GM12878 (cell line): ENCODE measurements at regions not wholly inside any gene's neighbourhood (a gene's known extent, or its start where the extent isn't known, plus 50 kb on each side); places are given as distances from the start of the nearest gene placed in this dataset.

Experiments used
- BHLHE40 ChIP-seq, 2 experiments: fragments of 450-650 bp in 1 of 2; IDR thresholded peaks; 2 replicates each; pipeline ENCODE4 v1.6.1; 2011 to 2017; ENCODE audit warnings: low read depth in 2 of 2, borderline replicate concordance in 1 of 2, improper control_type of control experiment in 1 of 2, low read length in 1 of 2, mild to moderate bottlenecking in 1 of 2
- POU2F2 ChIP-seq: IDR thresholded peaks from 3 replicates; pipeline ENCODE4 v1.6.1; 2011; ENCODE audit warnings: low read depth, mild to moderate bottlenecking, low read length, borderline replicate concordance
- SIN3A ChIP-seq: IDR thresholded peaks from 2 replicates; pipeline ENCODE4 v1.6.1; 2012; ENCODE audit warnings: low read depth, low read length, improper control_type of control experiment
- TCF12 ChIP-seq: IDR thresholded peaks from 2 replicates; pipeline ENCODE4 v1.6.1; 2011; ENCODE audit warnings: low read depth, mild to moderate bottlenecking, low read length
- TF ChIP-seq, protein P1 (sequence below): fragments of 450-650 bp; formaldehyde crosslinking; IDR thresholded peaks from 2 replicates; pipeline ENCODE4 v1.5.0; 2022; ENCODE audit warnings: mild to moderate bottlenecking, missing genetic modification characterization
- TF ChIP-seq, protein P2 (sequence below): fragments of 450-650 bp; formaldehyde crosslinking; IDR thresholded peaks from 2 replicates; pipeline ENCODE4 v1.4.0; 2022; ENCODE audit warnings: mild to moderate bottlenecking, moderate library complexity
- TF ChIP-seq, protein P3 (sequence below): fragments of 450-650 bp; IDR thresholded peaks from 2 replicates; pipeline ENCODE4 v1.6.1; 2016; ENCODE audit warnings: mild to moderate bottlenecking, moderate library complexity, borderline replicate concordance
- TF ChIP-seq, protein P4 (sequence below): IDR thresholded peaks from 2 replicates; pipeline ENCODE4 v1.6.1; 2012; ENCODE audit warnings: low read depth, low read length, improper control_type of control experiment

DNA sequence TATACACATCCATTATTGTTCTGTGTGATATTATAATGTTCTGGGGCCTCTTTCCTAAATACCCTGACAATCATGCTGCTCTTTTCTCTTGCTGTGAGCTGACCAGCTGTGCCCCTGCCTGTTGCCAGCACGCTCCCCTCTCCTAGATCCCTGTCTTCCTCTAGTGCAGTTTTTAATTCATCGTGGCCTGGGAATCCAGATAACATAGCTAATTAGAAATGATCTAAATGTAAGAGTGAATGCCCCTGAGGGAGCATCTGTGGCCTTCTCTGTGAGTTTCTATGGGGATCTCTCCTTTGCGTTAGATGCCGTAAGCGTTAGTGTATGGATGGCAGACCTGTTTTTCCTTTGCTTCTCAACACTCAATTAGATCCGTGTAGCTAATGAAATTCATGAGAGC lies 434.3 kb downstream of the SPRY1 start (continued):
- TF ChIP-seq, protein P1, sequence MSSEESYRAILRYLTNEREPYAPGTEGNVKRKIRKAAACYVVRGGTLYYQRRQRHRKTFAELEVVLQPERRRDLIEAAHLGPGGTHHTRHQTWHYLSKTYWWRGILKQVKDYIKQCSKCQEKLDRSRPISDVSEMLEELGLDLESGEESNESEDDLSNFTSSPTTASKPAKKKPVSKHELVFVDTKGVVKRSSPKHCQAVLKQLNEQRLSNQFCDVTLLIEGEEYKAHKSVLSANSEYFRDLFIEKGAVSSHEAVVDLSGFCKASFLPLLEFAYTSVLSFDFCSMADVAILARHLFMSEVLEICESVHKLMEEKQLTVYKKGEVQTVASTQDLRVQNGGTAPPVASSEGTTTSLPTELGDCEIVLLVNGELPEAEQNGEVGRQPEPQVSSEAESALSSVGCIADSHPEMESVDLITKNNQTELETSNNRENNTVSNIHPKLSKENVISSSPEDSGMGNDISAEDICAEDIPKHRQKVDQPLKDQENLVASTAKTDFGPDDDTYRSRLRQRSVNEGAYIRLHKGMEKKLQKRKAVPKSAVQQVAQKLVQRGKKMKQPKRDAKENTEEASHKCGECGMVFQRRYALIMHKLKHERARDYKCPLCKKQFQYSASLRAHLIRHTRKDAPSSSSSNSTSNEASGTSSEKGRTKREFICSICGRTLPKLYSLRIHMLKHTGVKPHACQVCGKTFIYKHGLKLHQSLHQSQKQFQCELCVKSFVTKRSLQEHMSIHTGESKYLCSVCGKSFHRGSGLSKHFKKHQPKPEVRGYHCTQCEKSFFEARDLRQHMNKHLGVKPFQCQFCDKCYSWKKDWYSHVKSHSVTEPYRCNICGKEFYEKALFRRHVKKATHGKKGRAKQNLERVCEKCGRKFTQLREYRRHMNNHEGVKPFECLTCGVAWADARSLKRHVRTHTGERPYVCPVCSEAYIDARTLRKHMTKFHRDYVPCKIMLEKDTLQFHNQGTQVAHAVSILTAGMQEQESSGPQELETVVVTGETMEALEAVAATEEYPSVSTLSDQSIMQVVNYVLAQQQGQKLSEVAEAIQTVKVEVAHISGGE (CRISPR knock-in tag): no peak
- TF ChIP-seq BHLHE40 (IDR thresholded peaks at IDR 0.05; ENCODE audit: borderline replicate concordance in 1 of 2, low read depth in 2 of 2, low read length in 1 of 2): no peak
- TF ChIP-seq TCF12: no peak
- TF ChIP-seq, protein P2, sequence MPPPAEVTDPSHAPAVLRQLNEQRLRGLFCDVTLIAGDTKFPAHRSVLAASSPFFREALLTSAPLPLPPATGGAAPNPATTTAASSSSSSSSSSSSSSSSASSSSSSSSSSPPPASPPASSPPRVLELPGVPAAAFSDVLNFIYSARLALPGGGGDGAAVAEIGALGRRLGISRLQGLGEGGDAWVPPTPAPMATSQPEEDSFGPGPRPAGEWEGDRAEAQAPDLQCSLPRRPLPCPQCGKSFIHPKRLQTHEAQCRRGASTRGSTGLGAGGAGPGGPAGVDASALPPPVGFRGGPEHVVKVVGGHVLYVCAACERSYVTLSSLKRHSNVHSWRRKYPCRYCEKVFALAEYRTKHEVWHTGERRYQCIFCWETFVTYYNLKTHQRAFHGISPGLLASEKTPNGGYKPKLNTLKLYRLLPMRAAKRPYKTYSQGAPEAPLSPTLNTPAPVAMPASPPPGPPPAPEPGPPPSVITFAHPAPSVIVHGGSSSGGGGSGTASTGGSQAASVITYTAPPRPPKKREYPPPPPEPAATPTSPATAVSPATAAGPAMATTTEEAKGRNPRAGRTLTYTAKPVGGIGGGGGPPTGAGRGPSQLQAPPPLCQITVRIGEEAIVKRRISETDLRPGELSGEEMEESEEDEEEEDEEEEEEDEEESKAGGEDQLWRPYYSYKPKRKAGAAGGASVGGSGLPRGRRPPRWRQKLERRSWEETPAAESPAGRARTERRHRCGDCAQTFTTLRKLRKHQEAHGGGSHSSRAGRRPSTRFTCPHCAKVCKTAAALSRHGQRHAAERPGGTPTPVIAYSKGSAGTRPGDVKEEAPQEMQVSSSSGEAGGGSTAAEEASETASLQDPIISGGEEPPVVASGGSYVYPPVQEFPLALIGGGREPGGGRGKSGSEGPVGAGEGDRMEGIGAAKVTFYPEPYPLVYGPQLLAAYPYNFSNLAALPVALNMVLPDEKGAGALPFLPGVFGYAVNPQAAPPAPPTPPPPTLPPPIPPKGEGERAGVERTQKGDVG: no peak
- no peak for TF ChIP-seq SIN3A
- TF ChIP-seq, protein P3, sequence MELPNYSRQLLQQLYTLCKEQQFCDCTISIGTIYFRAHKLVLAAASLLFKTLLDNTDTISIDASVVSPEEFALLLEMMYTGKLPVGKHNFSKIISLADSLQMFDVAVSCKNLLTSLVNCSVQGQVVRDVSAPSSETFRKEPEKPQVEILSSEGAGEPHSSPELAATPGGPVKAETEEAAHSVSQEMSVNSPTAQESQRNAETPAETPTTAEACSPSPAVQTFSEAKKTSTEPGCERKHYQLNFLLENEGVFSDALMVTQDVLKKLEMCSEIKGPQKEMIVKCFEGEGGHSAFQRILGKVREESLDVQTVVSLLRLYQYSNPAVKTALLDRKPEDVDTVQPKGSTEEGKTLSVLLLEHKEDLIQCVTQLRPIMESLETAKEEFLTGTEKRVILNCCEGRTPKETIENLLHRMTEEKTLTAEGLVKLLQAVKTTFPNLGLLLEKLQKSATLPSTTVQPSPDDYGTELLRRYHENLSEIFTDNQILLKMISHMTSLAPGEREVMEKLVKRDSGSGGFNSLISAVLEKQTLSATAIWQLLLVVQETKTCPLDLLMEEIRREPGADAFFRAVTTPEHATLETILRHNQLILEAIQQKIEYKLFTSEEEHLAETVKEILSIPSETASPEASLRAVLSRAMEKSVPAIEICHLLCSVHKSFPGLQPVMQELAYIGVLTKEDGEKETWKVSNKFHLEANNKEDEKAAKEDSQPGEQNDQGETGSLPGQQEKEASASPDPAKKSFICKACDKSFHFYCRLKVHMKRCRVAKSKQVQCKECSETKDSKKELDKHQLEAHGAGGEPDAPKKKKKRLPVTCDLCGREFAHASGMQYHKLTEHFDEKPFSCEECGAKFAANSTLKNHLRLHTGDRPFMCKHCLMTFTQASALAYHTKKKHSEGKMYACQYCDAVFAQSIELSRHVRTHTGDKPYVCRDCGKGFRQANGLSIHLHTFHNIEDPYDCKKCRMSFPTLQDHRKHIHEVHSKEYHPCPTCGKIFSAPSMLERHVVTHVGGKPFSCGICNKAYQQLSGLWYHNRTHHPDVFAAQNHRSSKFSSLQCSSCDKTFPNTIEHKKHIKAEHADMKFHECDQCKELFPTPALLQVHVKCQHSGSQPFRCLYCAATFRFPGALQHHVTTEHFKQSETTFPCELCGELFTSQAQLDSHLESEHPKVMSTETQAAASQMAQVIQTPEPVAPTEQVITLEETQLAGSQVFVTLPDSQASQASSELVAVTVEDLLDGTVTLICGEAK: no peak
- TF ChIP-seq POU2F2: no peak
- TF ChIP-seq, protein P4, sequence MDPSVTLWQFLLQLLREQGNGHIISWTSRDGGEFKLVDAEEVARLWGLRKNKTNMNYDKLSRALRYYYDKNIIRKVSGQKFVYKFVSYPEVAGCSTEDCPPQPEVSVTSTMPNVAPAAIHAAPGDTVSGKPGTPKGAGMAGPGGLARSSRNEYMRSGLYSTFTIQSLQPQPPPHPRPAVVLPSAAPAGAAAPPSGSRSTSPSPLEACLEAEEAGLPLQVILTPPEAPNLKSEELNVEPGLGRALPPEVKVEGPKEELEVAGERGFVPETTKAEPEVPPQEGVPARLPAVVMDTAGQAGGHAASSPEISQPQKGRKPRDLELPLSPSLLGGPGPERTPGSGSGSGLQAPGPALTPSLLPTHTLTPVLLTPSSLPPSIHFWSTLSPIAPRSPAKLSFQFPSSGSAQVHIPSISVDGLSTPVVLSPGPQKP: no peak
